NCI-H345 treated with DMSO at 0.1 percent for 48 hours (cell line): ENCODE measurements at regions not wholly inside any gene's neighbourhood (a gene's known extent, or its start where the extent isn't known, plus 50 kb on each side); places are given as distances from the start of the nearest gene placed in this dataset.
A peak's percentile ranks its signal among the peaks of the same experiment; 100 is the strongest.

Experiments used
- DNase-seq: peaks from one replicate; lab custom pipeline; 2025; ENCODE audit not compliant: unreplicated experiment; lab: John Stamatoyannopoulos, UW

GRCh38 chr5:61621202-61621650, 289.2 kb downstream of the ZSWIM6 start:
- DNase-seq, result no peak

- DNase-seq, result no peak
Observed at GRCh38 chr5:61622156-61622555, 290.1 kb downstream of the ZSWIM6 start.

GRCh38 chr5:61623401-61624069, 291.5 kb downstream of the ZSWIM6 start:
- DNase-seq, result no peak

GRCh38 chr5:61624553-61625136, 292.6 kb downstream of the ZSWIM6 start:
- no peak for DNase-seq

GRCh38 chr5:61625137-61625561, 293.1 kb downstream of the ZSWIM6 start:
- no peak for DNase-seq

GRCh38 chr5:61625681-61626621, 293.9 kb downstream of the ZSWIM6 start:
- peak; percentile 12 for DNase-seq

- DNase-seq, result no peak
Observed at GRCh38 chr5:61626639-61627282, 294.7 kb downstream of the ZSWIM6 start.

- DNase-seq, result no peak
Observed at GRCh38 chr5:61627531-61627930, 295.5 kb downstream of the ZSWIM6 start.

GRCh38 chr5:61630908-61631307, 298.9 kb downstream of the ZSWIM6 start:
- DNase-seq, result no peak

GRCh38 chr5:61631438-61631941, 299.4 kb downstream of the ZSWIM6 start:
- no peak for DNase-seq

- DNase-seq, result no peak
Observed at GRCh38 chr5:61632064-61632463, 300.0 kb downstream of the ZSWIM6 start.

GRCh38 chr5:61635271-61635670, 303.2 kb downstream of the ZSWIM6 start:
- DNase-seq, result no peak

GRCh38 chr5:61637566-61637965, 305.5 kb downstream of the ZSWIM6 start:
- DNase-seq, result no peak

- no peak for DNase-seq
Observed at GRCh38 chr5:61638476-61638875, 306.4 kb downstream of the ZSWIM6 start.

GRCh38 chr5:61640179-61641021, 308.3 kb downstream of the ZSWIM6 start:
- no peak for DNase-seq

- DNase-seq, result no peak
Observed at GRCh38 chr5:61641748-61642565, 309.9 kb downstream of the ZSWIM6 start.

GRCh38 chr5:61647672-61648071, 315.6 kb downstream of the ZSWIM6 start:
- no peak for DNase-seq

GRCh38 chr5:61649231-61649630, 317.2 kb downstream of the ZSWIM6 start:
- no peak for DNase-seq

GRCh38 chr5:61649971-61650370, 317.9 kb downstream of the ZSWIM6 start:
- DNase-seq, result no peak
